ENCODE measurements at regions not wholly inside any gene's neighbourhood (a gene's known extent, or its start where the extent isn't known, plus 50 kb on each side); places are given as distances from the start of the nearest gene placed in this dataset.
A peak's percentile ranks its signal among the peaks of the same experiment; 100 is the strongest.
"Not testable (repeated sequence)": the region's sequence is repeated elsewhere in the genome, so short reads cannot be mapped to it uniquely, and the experiment has no call there.

DNA sequence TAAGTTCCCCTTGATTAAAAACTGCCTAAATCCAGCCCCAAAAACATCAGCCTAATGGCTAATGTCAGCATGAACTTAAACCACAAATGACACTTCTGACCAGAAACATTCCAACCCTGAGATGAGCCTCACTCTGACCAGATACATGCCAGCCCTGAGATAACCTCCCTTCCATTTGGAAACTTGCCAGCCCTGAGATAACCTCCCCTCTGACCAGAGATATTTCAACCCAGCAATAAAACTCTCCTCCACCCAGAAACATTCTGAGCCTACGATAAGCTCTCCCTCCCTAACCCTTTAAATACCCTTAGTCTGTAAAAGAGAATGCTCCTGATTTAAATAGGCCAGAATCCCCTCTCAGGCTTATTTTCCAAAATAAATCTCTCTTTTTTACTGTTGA lies 1035.7 kb upstream of the NUDT12 start:
- DNase-seq: no peak

DNA sequence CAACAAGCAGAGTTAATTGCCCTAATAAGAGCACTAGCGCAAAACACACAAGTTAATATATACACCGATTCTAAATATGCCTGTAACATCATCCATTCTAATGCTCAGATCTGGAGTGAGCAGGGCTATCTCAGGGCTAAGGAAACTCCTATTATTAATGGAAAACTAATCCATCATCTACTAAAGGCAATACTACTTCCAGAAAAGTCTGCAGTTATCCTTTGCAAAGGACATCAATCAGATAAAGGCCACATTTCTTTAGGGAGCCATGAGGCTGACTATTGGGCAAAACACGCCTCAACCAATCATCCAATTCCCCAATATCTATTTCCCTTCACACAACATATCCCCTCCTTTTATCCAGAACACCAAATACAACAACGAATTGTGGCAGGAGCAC lies 1032.3 kb upstream of the NUDT12 start:
- DNase-seq: no peak

DNA sequence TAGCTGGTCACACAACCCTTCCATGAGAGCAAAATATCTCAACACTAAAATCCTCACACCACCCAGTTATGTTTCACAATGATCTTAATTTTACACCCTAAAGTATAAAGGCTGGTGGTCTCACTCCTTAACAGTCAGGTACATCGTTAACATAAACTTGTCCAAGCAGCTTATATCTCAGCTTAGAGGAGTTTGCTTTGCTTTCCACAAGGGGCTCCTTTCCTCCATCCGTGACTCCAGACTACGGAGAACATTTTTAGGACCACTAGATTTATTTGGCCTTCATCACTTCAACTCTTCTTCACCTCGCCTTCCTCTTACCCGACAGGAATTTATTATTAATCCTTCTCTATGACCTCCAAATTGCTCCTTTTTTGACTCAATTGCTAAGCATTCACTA lies 1014.1 kb upstream of the NUDT12 start:
- DNase-seq: no peak

DNA sequence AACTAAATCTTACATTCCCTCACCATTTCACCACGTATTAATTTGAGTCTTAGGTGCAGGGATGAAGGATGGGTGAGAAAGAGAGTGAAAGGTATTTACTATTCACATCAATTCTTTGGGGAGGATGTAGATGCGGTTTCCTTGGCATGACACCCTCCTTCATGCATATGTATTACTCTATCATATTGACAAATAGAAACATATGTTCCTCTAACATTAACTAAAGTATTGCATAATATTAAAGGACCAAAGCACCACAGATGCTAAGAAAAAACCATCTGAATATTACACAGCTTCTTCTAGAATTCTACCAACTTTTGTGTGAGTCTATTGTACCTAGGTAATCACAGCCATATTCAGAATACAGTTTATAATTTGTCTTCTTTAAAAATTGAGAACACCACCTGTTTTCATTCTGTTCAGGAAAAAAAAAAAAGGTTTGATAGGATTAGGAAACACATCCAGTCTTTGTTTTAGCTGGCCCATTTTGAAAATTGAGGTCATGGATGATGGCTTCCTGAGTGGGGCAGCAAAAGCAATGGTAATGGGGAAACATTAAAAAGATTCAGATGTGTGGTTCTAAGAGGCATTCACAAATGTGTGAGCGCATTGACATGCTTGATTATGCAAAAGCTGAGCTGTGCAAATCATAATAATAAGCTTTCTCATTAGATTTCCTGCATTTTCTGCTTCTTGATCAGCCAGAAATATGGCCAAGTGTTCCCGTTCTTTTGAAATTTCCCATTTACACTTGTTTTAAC lies 1011.5 kb upstream of the NUDT12 start:
- DNase-seq: no peak

DNA sequence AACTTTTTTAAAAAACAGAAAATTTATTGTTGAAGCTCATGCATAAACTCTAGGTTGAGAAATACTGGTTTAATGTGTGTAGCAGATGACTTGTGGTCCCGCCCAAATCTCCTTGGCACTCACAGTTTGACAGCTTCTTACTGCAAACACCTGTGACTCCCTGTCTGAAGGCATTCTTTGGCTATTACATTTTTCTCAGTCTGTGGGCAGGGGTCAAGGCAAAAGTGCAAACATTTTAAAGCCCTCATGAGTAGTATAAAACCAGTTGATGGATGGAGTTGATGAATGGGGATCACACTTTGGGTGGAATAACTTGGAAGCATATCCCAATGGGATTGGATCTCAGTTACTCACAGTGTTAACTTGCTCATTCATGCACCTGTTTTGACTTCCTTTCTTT lies 1007.0 kb upstream of the NUDT12 start:
- no peak for DNase-seq

DNA sequence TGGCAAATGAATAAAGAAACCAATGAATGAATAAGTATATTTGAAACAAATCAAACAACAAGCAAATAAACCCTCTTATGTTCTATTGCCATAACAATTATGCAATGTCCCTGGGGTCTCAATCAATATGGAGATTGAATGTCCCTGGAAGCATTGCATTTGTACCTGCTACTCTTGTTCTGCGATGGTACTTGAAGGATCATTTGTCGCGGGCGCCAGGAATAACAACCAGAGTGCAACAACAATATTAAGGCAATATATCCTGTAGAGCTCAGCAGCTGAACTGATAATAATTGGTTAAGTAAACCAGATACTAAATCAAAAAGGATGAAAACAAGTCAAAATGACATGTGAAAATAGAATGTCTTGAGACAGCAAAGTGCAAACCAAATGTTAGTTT lies 1001.9 kb upstream of the NUDT12 start:
- DNase-seq: no peak

DNA sequence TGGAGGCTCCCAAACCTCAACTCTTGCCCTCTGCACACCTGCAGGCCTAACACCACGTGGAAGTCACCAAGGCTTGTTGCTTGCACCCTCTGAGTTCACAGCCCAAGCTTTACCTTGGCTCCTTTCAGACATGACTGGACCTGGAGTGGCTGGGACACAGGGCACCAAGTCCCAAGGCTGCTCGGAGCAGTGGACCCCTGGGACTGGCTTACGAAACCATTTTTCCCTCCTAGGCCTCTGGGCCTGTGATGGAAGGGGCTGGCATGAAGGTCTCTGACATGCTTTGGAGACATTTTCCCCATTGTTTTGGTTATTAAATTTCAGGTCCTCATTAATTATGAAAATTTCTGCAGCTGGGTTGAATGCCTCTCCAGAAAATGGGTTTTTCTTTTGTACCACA lies 994.4 kb upstream of the NUDT12 start:
- DNase-seq: no peak

DNA sequence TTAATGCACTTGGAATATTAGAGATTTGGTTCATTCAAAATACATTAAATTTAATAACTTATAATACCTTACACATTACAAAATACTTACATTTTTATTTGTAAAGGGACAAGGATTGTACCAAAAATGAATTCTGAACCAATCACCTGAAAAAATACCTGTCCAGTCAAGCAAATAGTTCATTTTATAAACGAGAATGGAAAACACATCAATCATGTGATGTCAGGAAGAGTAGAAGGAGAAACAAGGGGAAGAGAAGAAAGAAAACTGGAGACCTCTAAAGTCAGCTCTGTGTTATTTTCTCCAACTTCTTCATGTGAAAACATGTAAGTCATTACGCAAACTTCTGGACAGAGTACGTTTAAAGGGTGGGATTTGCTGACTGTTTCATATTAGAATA lies 989.0 kb upstream of the NUDT12 start:
- DNase-seq: no peak

DNA sequence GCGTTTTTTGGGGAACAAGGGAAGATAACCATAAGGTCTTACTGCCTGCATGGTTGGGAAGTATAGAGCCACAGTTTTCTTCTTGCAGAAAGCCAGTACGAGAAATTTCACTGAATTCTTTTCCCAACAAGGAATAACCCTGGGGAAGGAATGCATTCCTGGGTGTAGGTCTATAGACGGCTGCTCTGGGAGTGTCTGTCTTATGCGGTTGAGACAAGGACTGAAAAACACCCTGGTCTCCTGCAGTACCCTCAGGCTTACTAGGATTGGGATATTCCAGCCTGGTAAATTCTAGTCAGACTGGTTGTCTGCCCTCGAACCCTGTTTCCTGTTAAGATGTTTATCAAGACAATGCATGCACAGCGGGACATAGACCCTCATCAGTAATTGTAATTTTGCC lies 984.3 kb upstream of the NUDT12 start:
- DNase-seq: not testable (repeated sequence)

DNA sequence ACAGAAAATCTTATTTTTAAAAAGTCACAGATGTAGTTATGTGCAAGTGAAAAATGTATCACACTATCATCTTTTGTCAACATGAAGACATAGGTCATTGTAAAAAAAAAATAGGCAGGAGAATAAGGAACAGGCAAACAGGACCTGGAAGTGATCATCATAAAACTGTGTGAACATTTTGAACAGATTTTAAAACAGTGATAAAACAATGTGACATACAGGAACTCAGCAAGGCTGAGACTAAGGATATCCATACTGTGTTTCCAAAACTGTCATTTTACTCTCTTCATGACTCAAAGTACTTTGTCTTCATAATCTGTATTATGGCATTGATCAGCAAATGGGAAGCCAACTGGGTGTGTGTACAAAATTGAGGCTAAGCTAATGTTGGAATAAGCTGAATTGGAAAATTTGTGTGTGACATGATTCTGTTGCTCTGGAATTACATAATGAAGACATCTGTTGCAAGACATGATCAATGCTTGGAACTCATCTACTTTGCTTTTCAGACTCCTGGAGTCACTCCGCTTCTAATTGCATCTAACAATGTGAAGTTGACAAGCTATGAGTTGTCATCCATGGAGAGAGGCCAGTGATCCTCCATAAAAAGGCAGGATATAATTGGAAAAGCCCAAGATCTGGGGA lies 978.7 kb upstream of the NUDT12 start:
- peak; percentile 19 for DNase-seq

DNA sequence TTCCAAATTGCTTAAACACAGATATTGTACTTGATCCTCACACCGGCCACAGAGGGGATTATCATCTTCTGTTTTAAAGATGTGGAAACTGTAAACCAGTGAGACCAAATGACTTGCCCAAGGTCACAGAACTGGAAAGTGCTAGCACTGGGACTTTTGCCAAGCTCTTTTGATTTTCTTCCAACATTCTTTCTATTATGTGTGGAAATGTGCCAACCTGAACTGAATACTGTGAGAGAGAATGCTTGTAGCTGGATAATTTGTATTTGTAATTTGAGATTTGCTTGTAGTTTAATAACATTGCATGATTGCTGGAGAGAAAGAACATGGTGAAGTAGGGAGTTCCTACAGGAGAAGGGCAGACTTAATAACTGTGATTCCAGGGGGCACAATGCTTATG lies 977.9 kb upstream of the NUDT12 start:
- DNase-seq: peak; percentile 38

DNA sequence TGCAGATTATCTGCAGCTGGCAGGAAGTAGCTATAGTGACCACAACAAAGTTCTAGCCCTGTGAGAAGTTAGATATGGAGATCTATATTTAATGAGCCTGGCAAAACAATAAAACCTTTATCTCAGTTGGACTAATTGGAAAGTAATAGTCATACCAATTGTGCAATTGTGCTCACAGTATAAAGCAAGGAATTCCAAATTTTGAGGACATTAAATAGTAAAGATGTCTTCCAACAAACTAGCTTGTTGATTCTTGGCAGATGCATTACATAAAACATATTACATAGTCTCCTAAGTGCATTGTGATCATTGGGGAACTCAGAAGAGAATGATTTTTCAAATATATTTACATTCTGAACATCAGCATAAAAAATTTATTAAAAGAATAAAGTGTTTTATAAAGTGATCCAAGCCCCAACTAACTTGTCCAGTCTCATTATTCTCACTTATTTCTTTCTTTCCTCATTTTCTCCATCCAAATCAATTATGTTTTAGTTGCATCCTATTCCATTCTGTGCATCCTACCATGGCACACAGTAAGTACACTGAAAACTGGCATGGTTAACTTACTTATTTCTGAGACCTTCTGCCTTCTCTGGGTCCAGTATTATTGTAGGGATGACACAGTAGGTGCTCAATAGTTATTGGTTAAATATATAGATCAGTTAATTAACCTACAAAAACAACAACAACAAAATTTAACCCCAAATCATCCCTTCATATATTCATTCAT lies 977.2 kb upstream of the NUDT12 start:
- DNase-seq: no peak

DNA sequence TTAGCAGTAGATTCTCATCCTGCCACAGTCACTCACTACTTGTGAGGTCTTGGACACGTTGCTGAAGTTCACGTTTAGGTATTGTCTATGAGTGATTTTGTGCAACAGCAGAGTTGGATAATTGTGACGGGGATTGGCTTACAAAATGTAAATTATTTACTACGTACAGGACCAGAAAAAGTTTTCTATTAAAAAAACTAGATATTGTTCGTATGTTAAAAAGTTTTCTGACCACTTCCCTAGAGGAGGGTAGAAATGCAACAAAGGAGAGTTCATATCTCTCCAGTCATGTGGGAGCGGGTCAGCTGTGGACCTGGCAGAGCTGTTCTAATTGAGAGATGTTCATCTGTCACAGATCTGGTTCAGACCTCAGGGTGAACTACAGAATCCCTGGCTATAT lies 976.1 kb upstream of the NUDT12 start:
- DNase-seq: no peak

DNA sequence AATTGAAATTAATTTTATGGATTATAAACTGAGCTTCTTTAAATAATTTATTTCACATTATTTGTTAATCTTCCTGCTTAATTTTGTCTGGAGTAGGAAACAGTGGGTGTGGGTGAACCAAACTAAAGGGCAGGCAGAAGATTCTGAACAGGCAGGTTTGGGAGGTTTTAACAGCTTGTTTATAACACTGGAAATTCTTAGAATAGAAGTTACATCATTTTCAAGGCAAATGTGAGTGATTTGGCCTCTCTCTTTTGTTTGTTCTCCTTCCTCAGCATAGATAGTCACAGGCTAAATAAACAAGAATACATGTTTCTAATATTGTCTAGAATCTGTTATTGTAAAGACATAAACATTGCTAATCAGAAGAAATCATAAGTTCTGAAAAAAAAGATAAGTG lies 970.9 kb upstream of the NUDT12 start:
- DNase-seq: no peak

DNA sequence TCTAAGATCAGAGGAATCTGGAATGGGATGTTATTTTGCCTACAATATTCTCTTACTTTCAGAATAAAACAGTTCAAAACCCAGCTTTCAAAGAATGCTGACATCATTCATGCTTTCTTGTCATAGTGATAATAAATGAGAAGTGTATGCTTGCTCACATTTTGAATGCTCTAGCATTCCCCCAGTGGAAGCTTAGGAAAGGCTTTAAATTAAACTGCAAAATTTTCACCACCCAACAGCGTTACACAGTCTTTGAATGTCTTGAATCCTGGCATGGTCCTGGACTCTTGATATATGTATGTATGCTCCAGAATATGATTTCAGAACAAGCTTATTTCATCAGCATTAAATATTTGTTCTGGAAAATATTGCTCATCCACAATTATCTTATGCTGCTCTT lies 964.3 kb upstream of the NUDT12 start:
- DNase-seq: no peak

DNA sequence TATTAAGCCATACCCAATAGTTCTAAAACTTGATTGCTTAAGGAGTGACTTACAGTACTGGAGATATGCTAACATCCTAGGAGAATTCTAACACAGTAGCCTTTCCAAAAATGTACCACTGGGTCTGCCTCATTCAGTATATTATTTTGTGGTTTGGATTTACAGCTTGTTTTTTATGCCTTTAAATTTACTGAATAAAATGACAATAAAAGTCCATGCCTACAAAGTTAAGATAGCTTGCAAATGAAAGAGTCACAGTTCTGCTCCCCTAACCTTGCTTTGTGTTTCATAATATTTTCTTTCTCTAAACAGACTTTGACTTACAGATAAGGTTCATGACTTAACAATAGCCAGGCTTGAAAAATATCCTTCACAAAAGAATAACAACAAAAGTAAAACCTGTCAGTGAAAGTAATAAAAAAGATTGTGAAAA lies 951.1 kb upstream of the NUDT12 start:
- DNase-seq: no peak

DNA sequence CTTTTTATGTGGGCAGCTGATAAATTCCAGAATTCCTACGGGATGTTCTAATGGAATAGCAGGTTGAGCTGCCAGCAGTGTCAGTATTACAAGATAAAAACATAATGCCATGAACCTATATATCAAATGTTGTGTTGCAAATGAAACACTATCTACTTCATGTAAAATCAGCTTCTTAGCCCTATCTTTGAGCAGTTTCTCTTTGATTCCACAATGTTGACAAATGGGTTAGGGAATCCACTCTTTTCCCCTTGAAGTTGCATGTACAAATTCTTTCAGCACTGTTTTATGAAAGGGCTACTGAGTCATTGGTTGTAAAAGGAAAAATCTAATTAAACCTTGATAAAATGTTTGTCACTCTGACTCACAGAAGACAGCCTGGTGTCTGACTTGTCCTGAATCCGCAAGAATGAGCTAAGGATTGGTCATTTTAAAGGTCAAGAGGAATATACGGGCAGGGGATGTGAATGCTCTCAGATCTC lies 950.6 kb upstream of the NUDT12 start:
- DNase-seq: no peak

DNA sequence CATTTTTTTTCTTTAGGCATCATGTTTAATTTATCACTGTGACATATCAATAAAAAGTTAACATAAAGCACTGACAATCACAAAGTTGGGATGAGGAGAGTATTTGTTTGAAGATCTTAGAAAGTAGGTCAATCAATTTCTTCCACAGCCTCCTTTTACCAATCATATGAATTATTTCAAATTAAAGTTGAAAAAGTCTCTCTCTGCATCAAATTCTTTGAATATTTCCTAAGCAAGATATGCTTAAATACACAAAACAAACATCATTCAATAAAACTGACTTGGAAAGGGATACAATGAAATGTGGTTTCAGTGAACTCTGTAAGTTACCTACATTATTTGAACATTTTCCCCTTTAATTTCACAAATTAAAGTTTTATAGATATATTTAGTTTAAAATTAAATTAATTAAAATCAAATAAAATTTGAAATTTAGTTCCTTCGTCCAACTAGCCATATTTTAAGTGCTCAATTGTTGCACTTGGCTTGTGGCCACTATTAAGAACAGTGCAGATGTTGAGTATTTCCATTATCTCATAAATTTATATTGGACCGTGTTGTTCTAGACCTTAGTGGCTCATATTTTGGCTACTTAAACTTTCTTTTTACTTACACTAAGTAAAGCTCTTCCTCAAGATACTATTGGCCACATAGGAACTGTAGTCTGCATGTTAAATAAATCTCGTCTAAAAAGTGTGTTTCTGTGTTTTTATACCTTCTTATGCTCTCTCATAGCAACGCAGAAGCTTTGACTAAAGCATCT lies 949.7 kb upstream of the NUDT12 start:
- DNase-seq: no peak

DNA sequence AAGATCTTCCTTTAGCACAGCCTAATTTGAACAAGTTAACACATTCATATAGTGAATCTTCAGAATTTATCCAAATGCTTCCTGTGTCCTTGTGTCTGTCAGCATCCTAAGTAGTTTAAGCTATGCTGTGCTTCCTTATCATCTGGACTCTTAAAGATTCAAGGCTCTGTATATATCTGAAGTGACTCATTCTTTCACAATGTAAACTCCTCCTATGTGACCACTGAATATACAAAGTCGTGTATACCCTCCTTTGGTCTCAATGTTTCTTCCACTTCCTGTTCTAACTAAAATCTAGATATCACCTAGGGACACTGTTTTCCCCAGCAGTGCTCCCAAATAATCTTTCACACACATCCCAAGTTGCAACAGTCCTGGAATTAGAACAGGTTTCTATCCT lies 935.7 kb upstream of the NUDT12 start:
- DNase-seq: no peak

DNA sequence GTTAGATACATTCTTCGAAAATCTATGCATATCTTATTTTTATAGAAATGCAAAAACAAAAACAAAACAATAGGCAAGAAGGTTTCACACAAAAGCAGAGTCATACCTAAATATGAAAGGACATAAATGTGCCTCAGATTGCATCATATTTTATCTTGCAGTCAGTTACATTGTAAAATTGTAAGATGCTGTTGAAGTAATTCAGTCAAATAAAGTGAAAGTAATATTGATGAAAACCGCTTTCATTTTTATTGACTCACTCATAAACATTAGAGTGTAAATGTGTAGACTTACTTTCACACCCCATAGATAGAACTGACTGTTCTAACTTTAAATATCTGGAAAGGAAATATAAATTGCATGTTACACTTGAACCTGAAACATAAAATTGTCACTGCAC lies 931.5 kb upstream of the NUDT12 start:
- DNase-seq: no peak

DNA sequence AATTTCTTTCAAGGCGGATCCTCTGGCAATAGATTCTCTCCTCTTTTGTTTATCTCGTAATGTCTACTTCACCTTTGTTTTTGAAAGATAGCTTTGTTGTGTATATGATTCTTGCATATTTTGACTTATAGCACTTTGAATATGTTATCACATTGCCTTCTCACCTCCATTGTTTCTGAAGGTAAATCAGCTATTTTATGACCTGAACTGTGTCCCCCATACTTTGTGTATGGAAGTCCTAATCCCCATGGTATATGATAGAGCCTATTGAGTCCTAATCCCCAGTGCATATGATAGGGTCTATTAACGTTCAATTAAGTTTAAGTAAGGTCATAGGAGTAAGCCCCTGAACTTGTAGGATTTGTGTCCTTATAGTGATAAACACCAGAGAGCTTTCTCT lies 910.2 kb upstream of the NUDT12 start:
- no peak for DNase-seq

DNA sequence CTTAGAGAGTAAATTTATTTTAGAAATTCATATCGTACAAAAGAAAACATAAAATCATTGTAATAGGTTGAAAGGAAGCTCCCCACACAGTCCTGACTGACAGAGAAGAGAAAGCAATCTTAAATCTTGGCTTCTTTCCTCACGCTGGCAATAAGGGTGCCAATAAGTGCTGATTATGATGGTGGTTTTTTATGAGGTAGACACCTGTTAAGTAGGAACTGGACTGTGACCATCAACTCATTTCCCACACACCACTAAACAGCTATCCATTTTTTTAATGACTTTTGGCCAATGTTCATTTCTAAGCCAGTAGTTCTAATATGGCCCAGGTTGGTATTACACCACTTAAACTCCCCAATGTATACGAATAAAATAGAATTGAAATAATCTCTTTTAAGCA lies 893.5 kb upstream of the NUDT12 start:
- DNase-seq: no peak

DNA sequence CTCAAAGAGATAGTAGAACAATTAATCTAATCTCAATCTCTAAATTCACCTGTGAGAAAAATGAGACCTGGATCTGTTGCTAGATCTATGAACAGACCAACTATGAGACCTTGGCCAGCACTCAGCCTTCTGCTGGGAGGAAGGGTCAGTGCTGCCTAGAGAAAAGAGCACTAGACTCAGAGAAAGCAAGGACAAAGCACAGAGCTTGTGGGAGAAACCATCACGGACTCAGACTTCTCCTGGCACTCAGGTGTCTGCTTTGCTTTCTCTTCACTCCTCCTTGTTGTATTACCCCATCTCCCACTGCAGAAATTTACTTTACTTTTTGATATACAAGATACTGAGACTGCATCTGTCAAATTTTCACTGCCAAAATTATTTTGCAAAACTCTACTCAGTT lies 890.0 kb upstream of the NUDT12 start:
- DNase-seq: no peak
